Stimulated activated CD8-positive, alpha-beta memory T cell treated with anti-CD3 and anti-CD28 coated beads, Interleukin-15, amount 100 ng/mL, for 48 hours (primary cell): ENCODE measurements at regions not wholly inside any gene's neighbourhood (a gene's known extent, or its start where the extent isn't known, plus 50 kb on each side); places are given as distances from the start of the nearest gene placed in this dataset.
"Not testable (repeated sequence)": the region's sequence is repeated elsewhere in the genome, so short reads cannot be mapped to it uniquely, and the experiment has no call there.

Experiments used
- DNase-seq, 2 donors: peaks; one replicate each; pipeline ENCODE4 v3.0.0-alpha.2; 2020; ENCODE audit warnings: low read depth in 2 of 2

DNA sequence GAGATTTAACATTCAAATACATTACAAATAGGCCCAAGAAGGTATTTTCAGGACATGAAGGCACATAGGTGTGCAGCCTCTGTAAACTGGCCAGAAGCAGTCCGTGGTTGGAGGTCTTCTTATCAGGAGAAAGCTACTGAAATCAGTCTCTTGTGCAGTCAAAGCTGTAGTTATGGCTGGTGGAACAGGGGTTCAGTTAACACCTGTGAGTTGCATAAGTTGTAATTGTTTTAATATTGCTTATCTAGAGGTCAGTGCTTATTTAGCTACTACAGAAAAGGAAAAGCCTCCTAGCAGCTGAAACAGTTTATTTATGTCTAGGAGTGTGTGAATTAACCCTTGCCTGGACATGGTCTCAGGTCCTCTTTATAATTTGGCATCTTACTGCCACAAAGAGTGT is 377.6 kb upstream of the MDGA2 start:
- no peak for DNase-seq

DNA sequence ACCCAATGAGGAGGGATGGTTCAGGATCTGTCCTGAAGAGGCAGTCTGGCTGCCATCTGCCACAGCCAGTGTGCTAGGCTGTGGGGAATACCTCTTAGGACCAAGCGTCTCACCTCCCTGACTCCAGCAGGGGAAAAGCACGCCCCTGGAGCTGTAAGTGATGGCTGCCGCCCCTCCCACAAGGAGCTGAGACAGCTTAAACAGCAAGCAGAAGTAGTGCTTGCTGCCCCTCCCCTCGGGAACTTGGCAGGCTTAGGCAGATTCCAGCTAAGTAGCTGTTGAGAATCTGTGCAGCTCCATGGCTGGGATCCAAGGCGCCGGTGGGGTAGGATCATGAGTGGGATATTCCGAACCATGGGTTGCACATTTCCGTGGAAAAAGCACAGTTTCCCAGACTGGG is 360.4 kb upstream of the MDGA2 start:
- no peak for DNase-seq

DNA sequence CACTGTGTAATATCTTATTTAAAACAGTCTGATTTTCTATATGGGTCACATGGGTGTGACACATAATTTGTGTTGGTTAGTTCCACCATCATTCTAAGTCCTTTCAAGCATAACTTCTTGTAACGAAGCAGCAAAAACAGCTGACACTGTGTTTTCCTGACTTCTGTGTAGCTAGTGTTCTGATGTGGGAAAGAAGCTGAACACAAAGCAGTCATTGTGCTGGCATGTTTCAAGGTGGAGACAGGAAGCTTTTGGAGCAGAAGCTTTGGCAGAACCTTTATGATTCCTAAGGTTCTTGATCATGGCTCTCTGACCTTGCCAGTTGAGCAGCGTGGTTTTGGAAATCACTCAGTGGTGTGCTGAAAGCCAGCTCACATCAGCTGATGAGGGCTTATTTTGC is 351.7 kb upstream of the MDGA2 start:
- no peak for DNase-seq

DNA sequence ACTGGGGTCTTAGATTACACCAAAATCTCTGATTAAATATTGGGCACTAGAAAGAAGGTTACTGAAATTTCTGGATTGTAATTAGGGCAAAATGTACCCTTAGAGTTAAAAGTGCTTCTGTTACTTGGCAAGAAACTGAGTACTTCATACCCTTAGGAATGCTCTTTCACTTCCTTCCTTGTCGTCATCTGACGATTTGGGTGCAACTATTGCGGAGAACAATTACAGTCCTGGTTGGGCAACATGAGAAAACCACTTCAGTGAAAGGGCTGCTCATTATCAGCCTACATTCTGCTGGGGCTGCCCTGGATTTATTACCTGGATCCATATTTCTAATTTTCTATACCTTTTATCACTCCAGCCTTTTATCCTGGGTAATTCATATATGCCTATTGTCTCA is 348.5 kb upstream of the MDGA2 start:
- no peak for DNase-seq

DNA sequence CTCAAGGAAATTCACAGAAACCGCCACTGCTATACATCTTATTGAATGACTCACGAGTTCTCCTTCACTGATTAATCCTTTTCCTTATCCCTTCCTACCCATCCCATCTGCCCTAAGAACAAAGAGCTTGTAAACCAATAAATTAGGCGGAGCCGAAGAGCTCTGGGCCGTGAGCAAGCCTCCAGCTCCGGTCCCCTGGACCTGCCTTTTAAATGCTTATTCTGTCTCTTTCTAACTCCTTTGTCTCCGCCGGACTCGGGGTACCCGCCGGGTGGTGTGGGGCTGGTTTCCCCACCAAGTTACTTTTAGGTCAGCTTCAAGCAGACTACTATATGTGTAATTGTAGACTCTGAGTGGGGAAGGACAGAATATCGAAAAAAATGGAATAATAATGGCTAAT is 336.1 kb upstream of the MDGA2 start:
- DNase-seq = not testable (repeated sequence)

DNA sequence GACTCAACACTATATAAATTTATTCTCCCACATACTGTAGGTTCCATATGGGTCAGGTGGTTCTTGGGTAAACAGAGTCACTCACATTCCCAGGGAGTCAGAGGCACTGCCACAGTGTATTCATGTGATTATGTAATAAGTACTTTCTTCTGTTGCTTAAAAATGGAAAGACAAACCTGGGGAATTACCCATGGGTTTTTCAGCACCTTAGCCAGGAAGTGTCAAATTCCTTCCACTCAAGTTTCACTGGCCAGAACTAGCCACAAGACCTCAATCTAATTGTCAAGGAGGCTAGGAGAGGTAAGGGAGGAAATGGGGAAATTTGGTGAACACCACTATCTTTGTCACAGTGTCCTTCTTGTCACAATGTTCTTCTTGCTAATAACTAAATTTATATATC is 333.2 kb upstream of the MDGA2 start:
- no peak for DNase-seq

DNA sequence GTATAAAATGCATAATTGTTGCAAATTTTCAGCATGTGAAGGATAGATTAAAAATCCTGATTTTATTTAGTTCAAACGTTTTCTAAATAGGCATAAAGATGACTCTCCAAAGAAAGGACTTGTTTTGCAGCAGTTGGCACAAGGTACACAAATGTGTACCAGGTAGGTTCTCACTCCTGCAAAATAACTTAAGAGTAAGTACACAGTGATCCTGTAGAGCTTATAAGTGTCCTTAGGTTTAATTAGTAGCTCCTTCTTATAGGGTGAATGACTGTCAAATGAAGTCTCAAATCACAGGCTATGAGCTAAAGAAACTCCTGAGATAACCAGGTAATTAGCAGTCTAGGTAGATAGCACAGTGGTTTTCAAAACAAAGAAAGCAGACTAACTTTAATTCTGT is 330.6 kb upstream of the MDGA2 start:
- no peak for DNase-seq

DNA sequence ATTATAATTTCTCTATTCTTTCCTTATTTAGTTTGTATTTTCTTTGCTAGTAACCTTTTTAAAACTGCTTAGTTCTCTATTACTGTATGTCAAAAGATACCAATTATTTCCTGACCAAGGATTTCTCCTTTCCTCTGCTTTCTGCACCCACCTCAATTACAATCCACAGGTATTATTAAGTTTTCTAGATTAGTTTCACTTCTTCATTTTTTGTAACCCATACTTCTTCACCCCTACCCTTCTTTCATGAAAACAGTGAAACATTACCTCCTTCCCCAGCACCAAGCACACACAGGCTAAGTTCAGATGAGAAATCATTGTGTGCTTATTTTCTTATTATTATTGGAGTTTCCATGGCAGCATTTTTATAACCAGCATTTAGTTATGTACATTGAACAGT is 318.5 kb upstream of the MDGA2 start:
- DNase-seq = no peak

DNA sequence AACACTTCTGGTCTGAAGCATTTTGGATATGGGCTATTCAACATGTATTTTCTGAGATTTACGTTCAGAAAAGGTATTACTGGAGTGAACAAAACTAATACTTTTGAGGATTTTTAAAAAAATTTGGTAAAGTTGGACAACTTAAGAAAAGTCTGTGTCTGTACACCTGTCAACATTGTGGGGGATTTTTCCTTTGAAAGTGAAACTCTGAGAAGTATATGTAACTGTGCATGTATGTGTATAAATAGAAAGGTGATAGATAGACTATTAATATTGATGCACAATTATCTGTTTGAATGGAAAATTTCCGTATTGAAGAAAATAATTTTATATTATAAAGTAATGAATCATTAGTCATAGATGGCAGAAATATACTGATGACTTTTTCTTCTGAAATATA is 312.8 kb upstream of the MDGA2 start:
- no peak for DNase-seq

DNA sequence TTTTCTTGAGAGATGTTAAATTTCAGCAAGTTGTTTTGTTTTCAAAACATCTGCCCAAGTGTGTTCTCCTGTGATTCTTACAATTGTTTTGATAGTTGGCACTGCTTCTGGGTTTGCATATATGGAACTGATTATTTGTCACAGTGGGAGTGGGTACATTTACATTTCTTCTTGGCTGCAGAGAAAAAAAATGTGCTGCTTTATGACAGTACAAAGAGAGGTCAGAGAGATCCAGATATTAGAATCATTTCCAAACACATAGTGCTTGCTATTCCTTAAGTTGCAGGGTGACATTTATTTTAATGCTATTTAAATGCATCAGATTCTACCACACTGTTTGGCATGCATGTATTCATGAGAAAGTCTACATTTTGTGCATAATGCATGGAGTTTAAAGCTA is 303.5 kb upstream of the MDGA2 start:
- no peak for DNase-seq

DNA sequence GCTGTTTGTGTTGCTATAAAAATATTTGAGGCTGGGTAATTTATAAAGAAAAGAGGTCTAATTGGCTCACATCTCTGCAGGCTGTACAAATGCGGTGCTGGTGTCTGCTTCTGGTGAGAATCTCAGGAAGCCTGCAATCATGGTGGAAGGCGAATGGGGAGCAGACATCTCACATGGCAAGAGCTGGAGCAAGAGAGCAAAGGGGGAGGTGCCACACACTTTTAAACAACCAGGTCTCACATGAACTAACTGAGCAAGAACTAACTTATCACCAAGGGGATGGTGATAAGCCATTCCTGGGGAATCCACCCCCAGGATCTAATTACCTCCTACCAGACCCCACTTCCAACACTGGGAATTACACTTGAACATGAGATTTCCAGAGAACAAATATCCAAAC is 300.7 kb upstream of the MDGA2 start:
- DNase-seq = no peak

DNA sequence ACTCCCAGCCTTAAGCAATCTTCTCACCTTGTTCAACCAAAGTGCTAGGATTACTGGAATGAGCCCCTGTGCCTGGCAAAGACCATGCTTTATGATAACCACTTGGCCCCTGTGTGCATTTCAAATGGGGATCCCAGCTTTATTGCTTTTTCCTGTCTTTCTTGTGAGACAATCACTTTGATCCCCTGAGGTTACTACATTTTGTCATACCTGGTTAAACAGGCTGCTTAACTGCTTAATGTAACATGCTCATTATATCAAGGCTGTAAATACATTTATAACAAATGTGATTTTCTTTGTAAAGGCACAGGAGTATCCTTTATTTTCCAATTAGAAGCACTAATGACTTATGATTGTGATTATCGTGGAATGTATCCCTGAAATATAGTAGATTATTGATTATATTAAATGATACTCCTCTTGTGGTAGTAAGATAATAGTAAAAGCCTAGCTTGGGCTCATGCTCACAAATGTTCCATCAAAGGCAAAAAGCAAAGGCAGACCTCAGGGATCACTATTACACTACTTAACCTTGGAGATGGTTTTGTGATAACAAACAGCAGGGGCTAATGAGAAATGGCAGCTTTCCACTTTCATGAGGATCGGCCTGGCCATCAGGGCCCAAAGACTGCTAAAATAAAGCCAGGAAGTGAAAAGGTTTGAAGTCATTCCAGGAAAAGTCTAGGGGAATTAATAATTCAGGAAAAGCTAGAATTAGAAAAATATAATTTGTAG is 290.8 kb upstream of the MDGA2 start:
- DNase-seq = no peak

DNA sequence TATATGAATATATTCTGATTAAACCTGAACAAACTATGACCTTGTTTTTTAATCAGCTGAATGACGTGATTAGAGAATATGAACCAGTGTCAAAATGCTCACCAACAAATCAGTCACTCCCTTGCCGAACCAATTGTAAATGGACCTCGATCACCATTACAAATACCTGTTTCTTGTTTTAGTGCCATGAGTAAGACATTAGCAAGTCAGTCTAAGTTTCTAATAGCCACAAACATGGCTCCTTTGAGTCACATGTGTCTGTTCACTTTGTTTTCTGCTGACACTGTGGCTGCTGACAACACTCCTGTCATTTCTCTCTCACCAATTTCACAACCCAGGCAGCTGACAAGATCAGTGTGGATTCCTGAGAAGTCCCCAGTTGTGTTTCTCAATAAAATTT is 286.2 kb upstream of the MDGA2 start:
- DNase-seq = no peak

DNA sequence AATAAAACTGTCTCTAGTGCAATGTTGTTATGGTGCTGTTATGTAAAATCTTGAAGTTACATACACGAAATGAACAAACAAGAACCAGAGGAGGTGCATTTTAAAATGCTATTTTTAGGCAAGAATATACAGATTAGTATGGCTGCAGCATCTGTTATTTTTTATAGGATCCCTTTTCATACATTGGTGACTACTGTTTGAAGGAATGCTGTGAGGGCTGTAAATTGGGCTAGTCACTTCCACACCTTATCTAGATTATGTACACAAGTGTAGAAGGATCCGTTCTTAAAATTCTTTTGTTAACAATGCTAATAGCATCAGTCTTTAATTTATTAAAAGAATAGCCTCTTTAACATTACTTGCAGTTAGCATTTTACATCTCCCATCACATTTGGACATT is 284.3 kb upstream of the MDGA2 start:
- DNase-seq = no peak

DNA sequence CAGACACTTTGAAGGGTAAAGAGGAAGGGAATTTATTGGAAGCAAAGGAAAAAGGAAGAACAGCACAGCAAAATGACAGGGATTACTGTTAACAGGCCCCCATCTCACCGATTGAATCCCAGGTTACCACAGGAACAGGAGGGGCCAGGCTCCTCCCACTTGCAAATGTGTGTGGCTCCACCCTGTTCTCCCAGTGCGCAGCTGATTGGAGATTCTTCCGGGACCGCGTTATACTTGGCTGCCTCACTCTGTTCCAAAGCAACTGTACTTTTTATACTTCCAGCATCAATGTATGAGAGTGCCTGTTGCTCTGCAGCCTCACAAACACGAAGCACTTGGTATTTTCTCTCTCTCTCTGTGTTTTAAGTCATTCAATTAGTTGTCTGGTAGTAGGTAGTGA is 273.6 kb upstream of the MDGA2 start:
- no peak for DNase-seq

DNA sequence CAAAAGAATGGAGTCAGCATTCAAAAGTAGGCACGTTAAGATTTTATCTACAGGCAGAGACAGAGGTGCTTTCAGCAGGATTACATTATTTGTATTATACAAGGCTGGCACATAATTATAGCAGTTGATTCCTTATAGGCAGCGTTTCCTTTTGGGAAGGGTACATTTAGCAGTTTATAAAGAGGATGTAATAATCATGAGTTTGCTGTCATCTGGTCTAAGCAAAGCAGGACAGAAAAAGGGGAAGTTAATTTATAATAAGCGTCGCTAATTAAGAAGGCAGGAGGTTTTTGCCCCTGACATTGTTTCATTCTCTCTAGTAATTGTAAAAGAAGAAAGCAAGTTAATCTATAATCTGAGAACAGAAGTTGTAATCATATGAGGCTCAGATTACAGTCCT is 259.9 kb upstream of the MDGA2 start:
- no peak for DNase-seq

DNA sequence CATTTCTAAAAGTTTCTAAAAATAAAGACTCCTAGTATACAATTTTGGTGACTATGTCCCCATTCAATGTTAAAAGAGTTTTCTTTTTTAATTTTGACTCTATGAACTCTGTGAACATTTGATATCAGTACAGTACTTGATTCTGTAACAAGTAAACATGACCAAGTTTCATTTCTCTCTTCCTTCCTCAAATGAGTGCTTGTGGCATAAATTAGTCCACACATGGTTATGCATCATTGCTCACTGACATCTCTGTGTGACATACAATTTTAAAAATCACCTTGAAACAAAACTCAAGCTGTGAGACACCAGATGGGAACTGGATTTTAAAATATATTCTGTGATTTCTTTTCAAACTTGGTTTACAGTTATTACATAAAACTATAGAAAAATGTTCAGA is 253.9 kb upstream of the MDGA2 start:
- no peak for DNase-seq

DNA sequence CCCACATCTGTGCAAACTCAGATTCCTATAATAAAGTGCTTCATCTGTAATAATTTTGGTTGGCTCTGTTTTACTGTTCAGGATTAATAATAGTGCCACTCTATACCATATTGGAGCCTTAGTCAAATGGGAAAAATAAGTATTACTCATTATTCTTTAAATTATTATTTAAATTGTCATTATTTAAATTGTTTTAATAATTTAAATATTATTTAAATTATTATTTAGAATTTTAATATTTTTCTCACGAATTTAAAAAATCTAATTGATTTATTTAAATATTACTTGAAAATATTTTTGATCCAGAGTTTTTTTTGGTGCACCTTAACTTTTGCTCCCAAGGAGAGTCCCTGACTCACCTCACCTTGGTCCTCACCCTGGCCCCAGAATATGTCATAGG is 245.7 kb upstream of the MDGA2 start:
- no peak for DNase-seq

DNA sequence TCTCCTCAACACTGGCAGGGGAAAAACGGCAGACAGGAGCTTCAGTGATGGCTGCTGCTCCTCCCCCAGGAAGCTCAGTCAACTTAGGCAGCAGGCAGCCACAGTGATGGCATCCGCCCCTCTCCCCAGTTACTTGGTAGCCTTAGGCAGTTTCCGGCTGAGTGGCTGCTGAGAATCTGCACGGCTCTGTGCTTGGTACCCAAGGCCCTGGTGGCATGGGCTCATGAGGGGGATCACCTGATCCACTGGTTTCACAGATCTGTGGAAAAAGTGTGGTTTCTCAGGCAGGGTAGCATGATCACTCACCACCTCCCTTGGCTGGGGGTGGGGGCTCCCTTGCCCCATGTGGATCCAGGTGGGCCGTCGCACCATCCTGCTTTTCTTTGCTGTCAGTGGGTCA is 244.6 kb upstream of the MDGA2 start:
- DNase-seq = no peak

DNA sequence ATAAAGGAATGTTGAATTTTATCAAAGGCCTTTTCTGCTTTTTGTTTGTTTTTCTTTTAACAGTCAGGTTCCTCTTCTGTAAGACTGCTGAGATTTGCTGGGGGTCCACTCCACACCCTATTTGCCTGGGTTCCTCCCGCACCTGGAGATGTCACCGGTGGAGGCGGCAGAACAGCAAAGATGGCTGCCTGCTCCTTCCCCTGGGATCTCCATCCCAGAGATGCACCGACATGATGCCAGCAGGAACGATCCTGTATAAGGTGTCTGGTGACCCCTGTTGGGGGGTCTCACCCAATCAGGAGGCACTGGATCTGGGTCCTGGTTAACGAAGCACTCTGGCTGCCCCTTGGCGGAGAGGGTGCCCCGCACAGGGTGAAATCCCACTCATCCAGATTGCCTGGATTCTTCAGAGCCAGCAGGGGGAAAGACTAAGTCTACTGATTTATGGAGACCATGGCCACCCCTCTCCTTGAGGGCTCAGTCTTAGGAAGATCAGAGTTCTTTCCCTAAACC is 244.0 kb upstream of the MDGA2 start:
- DNase-seq = no peak

DNA sequence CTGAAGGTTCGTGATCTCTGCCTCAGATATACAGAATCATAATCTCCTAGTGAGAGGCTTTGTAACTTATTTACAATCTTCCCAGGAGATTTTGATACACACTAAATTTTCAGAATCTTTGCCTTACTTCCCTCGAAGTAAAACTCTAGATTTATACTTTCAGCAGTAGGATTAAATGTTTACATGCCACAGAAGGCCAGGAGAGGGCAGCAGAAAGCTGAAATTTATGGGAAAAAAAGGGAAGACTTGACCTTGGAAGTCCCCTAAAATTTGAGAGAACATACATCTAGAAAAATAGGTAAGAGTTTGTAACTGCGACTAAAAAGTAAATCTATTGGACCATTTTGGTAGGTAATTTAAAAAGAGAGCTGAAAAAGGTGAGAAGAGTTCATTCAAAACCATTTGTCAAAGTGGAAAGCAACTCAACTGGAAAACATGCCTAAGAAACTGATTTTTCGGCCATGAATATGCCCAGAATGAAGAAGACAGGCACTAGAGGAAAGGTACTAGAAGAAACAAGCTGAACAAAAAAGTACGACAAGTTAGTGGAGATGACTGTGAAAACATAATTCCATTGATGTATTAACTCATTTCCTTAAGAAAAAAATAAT is 242.0 kb upstream of the MDGA2 start:
- DNase-seq = no peak

DNA sequence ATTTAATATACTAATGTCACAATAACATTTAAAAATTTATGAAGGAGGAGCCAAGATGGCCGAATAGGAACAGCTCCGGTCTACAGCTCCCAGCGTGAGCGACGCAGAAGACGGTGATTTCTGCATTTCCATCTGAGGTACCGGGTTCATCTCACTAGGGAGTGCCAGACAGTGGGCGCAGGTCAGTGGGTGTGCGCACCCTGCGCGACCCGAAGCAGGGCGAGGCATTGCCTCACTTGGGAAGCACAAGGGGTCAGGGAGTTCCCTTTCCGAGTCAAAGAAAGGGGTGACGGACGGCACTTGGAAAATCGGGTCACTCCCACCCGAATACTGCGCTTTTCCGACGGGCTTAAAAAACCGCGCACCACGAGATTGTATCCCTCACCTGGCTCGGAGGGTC is 225.7 kb upstream of the MDGA2 start:
- not testable (repeated sequence) for DNase-seq

DNA sequence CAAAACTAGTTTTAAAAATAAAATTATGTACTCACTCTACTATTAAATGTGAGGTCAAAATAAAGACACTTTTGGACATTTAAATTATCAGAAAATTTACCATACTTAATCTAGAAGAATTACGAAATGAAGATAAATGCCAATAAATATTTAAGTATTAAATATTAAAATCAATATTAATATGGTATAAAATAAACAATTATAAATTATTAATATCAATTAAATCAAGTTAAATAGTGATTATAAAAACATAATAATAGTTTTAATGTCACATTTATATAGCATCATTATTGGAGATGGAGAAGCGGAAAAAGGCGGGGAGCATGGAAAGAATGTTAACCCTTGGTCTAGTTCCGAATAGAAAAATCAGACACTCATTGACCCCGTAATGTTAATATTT is 224.3 kb upstream of the MDGA2 start:
- DNase-seq = no peak

DNA sequence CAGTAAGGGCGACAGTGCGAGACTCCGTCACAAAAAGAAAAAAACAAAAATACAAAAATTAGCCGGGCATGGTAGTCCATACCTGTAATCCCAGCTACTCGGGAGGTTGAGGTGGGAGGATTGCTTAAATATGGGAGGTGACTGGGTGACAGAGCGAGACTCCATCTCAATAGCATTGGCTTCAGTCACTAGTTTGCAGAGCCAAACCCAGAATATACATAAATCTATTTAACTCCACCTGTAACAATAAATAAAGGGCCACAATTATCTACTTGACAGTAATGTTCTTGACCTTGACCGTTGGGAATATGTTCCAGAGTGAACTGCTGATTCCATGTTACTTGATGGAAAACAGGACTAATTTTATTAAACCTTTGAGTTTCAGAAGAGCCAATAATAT is 198.9 kb upstream of the MDGA2 start:
- no peak for DNase-seq
